ENCODE measurements at regions not wholly inside any gene's neighbourhood (a gene's known extent, or its start where the extent isn't known, plus 50 kb on each side); places are given as distances from the start of the nearest gene placed in this dataset.

DNA sequence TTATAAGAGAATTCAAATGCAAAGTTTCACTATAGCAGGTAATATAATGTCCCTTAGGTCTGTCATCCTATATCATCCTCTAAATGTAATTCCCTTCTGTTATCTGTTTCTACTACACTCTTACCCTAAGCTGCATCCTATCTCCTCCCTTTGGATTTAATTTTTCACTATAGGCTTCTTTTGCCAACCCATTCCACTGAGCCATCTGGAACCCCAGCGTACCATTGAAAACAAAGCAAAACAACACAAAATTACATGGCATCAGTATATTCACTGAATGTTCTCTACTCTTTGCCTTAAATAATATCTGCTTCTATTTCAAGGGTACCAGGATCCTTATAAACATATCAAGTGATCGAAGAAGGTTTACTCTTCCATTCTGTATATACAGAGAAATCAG lies 1530.2 kb upstream of the LRRTM3 start:
- Histone ChIP-seq H3K9me3 (no peaks in the 10 kb centered on the region), H3K27me3 (no peaks in the 10 kb centered on the region), H3K4me1 (ENCODE audit: insufficient read depth) (no peaks in the 10 kb centered on the region), H3K36me3 (no peaks in the 10 kb centered on the region), H3K4me3 (no peak overlapping the region), H3K27ac (no peak overlapping the region)
- 94 to 98% (median 97%) methylated on average over 2 of the region's 2 CpGs for WGBS, 3 donors
- DNase-seq = no peak
- no peak for TF ChIP-seq EP300 (IDR thresholded peaks at IDR 0.05)
- TF ChIP-seq, protein P1, sequence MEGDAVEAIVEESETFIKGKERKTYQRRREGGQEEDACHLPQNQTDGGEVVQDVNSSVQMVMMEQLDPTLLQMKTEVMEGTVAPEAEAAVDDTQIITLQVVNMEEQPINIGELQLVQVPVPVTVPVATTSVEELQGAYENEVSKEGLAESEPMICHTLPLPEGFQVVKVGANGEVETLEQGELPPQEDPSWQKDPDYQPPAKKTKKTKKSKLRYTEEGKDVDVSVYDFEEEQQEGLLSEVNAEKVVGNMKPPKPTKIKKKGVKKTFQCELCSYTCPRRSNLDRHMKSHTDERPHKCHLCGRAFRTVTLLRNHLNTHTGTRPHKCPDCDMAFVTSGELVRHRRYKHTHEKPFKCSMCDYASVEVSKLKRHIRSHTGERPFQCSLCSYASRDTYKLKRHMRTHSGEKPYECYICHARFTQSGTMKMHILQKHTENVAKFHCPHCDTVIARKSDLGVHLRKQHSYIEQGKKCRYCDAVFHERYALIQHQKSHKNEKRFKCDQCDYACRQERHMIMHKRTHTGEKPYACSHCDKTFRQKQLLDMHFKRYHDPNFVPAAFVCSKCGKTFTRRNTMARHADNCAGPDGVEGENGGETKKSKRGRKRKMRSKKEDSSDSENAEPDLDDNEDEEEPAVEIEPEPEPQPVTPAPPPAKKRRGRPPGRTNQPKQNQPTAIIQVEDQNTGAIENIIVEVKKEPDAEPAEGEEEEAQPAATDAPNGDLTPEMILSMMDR (IDR thresholded peaks at IDR 0.05) = no peak
- no peak for TF ChIP-seq POLR2A (IDR thresholded peaks at IDR 0.05)
- intact Hi-C loops (cut with DNase I) = no loop called here

DNA sequence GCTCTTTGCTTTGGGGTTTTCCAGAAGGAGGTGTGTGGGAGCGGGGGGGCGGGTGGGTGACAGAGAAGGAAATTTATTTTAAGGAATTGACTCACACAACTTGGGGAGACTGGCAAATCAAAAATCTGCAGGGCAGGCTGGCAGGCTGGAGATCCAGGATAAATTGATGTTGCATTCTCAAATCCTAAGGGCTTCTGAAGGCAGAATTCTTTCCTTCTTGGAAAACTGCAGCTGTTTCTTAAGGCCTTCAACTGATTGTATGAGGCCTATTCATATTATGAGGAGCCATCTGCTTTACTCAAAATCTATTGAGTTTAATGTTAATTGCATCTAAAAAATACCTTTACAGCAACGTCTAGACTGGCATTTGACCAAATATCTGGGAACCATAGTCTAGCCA lies 1528.8 kb upstream of the LRRTM3 start:
- 73 to 77% (median 76%) methylated on average over 3 of the region's 3 CpGs for WGBS, 3 donors
- intact Hi-C loops (cut with DNase I) = no loop called here
- no peak for TF ChIP-seq POLR2A (IDR thresholded peaks at IDR 0.05)
- TF ChIP-seq, protein P1 (IDR thresholded peaks at IDR 0.05) = no peak
- TF ChIP-seq EP300 (IDR thresholded peaks at IDR 0.05) = no peak

DNA sequence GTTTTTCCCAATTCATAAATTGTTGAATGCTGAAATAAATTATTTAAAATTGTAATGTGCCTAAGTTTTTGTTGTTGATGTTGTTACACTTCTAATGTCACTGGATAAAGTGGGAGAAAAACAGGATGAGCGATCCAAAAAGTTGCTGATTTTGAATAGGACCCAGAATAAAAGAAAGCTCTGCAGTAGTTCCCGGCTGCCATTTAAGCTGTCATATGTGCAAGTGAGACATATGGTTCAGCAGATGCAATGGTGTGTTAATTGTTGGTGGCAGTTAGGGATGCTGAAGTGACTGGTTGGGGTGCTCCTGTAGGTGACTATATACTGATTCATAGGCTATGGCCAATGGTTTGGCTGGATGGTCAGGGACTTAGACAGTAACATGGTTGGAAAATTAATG lies 1517.4 kb upstream of the LRRTM3 start:
- WGBS, 3 donors = 68 to 98% (median 96%) methylated on average over 2 of the region's 2 CpGs
- H3K27ac ChIP-seq = no peak overlapping the region
- no peaks in the 10 kb centered on the region for H3K27me3 ChIP-seq
- H3K36me3 ChIP-seq = no peaks in the 10 kb centered on the region
- H3K9me3 ChIP-seq = no peaks in the 10 kb centered on the region
- H3K4me3 ChIP-seq = no peak overlapping the region
- no peak for DNase-seq
- intact Hi-C loops (cut with DNase I) = no loop called here
- no peaks in the 10 kb centered on the region for H3K4me1 ChIP-seq (ENCODE audit: insufficient read depth)
- TF ChIP-seq, protein P1 (IDR thresholded peaks at IDR 0.05) = no peak
- TF ChIP-seq POLR2A (IDR thresholded peaks at IDR 0.05) (no peak), EP300 (IDR thresholded peaks at IDR 0.05) (no peak)

More for the DNA sequence above, 1528.8 kb upstream of the LRRTM3 start:
- H3K9me3 ChIP-seq = no peaks in the 10 kb centered on the region
- no peaks in the 10 kb centered on the region for H3K4me1 ChIP-seq (ENCODE audit: insufficient read depth)
- H3K27me3 ChIP-seq = no peaks in the 10 kb centered on the region
- no peak for DNase-seq
- no peaks in the 10 kb centered on the region for H3K36me3 ChIP-seq
- no peak overlapping the region for H3K27ac ChIP-seq
- H3K4me3 ChIP-seq = no peak overlapping the region

DNA sequence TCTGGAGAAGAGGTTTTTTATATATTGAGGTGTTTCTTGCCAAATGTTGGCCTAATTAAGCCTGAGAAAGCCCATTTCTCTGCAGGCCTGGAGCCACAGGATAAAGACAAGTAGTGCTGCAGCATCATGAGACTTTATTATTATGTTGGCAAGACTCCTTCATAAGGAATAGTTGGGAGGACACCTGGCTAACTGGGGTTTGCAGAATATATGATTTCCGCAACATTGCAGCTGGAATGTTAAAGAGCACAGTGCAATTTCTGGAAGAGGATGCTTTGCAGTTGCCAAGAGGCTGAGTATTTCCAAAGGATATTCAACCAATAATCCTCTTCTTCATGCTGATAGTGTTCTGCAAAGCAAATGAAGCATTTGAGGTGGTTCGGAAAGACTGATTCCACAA lies 1512.8 kb upstream of the LRRTM3 start:
- TF ChIP-seq EP300 (IDR thresholded peaks at IDR 0.05) = no peak
- TF ChIP-seq POLR2A (IDR thresholded peaks at IDR 0.05) = no peak
- TF ChIP-seq, protein P1 (IDR thresholded peaks at IDR 0.05) = no peak
- Histone ChIP-seq H3K36me3 (no peaks in the 10 kb centered on the region), H3K9me3 (no peaks in the 10 kb centered on the region), H3K4me3 (no peak overlapping the region), H3K27me3 (no peaks in the 10 kb centered on the region), H3K4me1 (ENCODE audit: insufficient read depth) (no peaks in the 10 kb centered on the region), H3K27ac (no peak overlapping the region)
- no peak for DNase-seq
- WGBS, 3 donors = 80 to 89% (median 85%) methylated on average over 2 of the region's 2 CpGs
- intact Hi-C loops (cut with DNase I) = no loop called here

DNA sequence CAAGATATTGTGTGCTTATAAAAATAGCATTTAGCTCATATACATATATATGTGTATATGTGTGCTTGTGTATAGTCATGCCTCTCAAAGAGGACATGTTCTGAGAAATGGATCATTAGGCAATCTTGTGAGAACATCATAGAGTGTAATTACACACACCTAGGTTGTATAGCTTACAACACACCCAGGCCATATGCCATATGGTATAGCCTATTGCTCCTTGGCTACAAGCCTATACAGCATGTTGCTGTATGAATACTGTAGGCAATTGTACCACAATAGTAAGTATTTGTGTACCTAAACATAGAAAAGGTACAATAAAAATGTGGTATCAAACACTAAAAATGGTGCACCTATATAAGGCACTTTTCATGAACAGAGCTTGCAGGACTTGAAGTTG lies 1510.5 kb upstream of the LRRTM3 start:
- intact Hi-C loops (cut with DNase I) = no loop called here
- no peaks in the 10 kb centered on the region for H3K27me3 ChIP-seq
- no peak overlapping the region for H3K4me3 ChIP-seq
- TF ChIP-seq POLR2A (IDR thresholded peaks at IDR 0.05) = no peak
- TF ChIP-seq EP300 (IDR thresholded peaks at IDR 0.05) = no peak
- TF ChIP-seq, protein P1 (IDR thresholded peaks at IDR 0.05) = no peak
- no peaks in the 10 kb centered on the region for H3K9me3 ChIP-seq
- no peak for DNase-seq
- no peaks in the 10 kb centered on the region for H3K36me3 ChIP-seq
- H3K27ac ChIP-seq = no peak overlapping the region
- no peaks in the 10 kb centered on the region for H3K4me1 ChIP-seq (ENCODE audit: insufficient read depth)
